UCSD-AML1 (cell line): ENCODE measurements at regions not wholly inside any gene's neighbourhood (a gene's known extent, or its start where the extent isn't known, plus 50 kb on each side); places are given as distances from the start of the nearest gene placed in this dataset.

Experiments
- DNase-seq: peaks from one replicate; lab custom pipeline; 2025; ENCODE audit not compliant: unreplicated experiment; lab: John Stamatoyannopoulos, UW

DNA sequence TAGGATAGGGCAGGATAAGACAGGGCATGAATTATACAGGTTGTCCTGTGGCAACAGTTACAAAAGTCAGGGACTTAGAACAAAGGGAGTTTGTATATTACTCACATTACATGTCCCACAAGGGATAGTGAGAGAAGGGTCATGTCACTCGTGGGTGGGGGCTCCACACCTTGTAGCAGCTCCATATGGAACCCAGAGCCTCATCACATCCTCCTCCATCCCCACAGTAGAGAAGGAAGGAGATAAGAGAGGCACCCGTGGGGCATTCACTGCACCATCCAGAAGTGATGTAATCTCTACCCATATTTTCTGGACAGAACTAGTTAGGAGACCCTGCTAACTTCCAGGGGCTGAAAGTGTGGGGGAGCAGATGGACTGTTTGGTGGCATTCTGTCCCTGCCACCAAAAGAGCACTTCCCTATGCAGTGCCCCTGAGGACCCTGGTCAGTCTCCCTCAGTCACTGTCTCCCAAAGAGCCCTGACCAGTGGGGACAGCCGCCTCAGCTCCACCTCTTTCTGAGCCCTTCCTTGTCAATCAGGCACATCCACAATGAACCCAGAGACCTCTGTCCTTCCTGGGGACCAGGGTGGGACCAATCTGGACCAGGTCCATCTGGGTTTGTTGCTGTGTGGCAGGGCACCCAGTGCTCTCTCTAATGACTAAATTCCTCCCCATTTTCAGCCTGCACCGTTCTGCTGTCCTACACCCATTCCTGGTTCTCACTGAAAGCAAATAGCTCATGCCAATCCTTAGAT lies 154.8 kb upstream of the ETV3 start:
- DNase-seq: no peak

DNA sequence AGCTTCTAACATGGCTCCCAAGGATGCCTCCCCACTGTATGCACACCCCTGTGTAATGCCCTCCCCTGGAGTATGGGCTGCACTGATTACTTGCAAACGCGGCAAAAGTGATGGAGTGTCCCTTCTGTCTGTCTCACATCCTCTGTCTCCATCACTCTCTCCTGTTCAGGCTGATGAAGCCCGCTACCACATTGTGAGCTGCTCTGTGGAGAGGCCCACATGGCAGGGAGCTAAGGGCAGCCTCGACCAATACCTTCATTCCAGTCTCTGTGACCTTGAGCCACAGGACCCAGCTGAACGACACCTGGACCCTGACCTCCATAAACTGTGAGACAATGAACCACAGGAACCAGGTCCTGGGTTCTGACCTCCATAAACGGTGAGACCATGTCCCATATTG lies 154.1 kb upstream of the ETV3 start:
- no peak for DNase-seq

DNA sequence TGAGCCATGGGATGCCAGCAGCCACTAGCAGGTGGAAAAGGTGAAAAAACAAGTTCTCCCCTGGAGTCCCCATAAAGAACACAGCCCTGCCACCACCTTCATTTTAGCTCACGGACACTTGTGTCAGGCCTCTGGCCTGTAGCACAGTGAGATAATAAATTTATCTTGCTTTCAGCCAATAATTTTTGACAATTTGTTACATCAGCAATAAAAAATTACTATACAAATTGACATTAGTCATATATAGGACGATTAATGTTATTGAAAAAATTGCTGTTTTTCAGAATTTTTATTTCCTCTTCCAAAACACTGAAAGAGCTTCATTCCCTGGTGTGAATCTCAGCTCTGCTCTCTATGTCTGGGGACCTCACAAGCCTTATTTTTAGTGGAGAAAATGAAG lies 152.9 kb upstream of the ETV3 start:
- no peak for DNase-seq

DNA sequence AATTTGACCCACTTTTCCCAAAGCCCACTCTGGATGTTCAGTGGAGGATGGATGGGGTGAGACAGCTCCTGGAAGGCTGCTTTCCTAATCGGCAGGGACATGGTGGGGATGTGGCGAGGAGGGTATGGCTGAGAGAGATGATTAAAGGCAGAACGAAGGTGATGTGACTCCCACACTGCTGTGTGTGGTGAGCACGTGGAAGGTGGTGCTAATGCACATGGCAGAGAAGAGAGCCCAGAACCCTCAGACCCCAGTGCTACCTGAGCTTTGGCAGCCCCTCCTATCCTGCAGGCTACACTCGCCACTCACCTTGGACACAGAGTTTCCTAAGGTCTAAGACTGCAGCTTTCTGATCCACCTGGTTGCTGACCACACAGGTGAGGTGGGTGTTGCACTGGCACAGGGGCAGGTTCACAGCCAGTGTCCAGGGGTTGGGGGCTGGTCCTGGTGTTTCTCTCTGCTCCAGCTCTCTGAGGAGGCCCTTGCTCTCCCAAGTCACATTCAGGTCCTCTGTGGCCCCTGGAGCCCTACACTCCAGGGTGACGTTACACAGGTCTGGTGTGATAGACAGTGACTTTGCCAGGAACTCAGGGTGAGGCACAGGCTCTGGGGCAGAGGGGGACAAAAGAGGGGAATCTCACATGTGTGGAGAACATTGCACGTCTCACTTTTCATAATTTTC lies 151.4 kb upstream of the ETV3 start:
- DNase-seq: no peak

DNA sequence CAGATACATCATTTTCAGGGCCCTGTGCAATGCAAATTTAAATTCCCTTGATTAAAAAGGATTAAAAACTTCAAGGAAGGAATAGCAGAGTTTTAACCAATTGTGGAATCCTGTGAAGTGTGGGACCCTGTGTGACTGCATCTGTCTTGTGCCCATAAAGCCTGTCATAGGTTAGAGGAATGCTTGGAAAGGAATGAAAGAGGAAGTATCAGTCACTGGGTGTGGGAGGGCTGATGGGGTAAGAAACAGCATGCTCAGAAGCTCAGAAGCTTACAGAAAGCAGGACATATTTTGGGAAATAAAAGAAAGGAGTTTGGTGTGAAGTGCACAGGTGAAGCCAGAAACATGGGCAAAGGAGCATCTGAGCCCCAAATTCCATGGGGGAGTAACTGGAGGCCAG lies 150.8 kb upstream of the ETV3 start:
- DNase-seq: no peak

DNA sequence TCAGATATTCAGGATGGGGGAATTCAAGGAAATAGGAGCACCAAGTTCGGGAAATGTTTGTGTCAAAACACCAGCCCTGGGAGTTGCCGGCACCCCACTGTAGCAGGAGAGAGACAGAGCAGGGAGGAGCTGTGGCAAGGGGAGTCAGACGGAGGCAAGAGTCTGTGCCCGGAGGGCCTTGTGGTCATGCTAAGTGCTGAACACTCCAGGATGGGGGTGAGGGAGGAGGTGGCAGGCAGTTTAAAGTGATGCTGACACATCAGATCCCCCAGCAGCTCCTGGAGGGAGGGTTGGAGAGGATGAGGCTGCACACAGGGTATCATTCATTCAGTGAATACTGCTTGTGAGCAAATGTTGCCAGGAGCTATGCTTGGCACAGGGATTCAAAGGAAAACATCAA lies 150.3 kb upstream of the ETV3 start:
- no peak for DNase-seq

DNA sequence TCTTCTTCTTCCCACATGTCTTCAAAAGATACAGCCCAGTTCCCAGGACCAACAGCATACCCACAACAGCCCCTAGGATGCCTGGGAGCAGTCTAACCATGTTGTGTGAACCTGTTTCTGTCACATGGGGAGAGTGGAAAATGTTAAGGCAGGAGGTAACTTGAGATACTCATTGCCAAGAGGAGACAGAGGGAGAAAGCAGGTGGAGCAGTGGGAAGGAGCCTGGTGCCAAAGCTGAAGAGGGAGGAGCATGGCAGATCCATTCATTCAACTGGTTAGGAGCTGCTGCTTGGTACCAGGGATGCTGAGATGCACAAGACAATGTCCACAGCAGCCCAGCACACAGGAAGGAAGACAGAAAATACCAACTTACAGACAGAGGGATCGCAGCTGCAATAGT lies 149.8 kb upstream of the ETV3 start:
- no peak for DNase-seq

DNA sequence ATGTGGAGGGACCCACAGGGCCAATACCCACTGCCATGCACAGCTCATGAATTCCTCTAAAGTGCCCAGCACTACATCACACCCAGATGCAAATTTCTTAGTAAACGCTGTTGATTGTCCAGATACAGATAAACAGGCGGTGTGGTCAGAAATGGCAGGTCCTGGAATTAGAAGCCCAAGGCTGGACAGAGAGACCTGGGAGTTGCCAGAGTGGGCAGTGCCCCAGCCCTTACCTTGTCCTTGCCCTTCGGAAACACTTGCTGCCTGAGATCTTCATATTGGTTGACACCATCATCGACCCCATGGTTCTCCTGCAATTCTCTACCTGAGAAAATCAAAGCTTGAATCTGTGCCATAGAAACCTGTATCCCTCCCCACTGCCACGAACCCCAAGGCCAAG lies 149.3 kb upstream of the ETV3 start:
- DNase-seq: no peak

DNA sequence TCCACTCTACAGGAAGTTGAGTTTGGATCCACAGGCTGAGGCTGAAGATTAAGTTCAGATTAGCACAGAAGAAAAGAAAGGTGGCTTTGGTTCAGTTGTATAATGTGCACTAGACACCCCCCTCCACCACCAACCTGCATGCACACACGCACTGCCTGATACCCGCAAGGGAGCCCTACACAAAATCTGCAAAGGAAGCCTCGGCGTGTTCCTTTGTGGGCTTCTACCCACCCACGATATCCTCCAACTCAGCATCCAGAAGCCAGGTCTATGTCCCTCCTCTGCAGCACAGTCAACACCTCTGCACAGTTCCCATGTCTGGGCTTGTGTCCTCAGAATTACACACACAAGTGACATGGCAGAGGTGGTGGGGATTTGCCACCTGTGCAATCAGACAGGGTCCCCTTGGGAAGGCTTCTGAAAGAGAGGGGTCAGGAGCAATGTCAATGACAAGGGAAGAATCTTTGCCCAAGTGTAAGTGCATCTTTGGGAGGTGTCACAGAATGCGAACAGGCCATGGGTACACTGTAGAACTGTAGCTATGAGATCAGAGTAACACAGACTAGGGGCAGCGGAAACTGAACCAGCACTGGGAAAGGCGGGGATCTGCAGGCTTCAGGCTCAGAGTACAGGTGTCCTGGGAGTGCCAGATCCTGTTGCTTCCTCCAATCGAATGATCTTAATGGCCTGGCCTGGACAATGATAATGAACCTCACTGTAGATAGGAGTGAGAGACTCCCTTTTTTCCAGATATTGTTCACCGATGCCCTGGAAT lies 148.6 kb upstream of the ETV3 start:
- DNase-seq: no peak

DNA sequence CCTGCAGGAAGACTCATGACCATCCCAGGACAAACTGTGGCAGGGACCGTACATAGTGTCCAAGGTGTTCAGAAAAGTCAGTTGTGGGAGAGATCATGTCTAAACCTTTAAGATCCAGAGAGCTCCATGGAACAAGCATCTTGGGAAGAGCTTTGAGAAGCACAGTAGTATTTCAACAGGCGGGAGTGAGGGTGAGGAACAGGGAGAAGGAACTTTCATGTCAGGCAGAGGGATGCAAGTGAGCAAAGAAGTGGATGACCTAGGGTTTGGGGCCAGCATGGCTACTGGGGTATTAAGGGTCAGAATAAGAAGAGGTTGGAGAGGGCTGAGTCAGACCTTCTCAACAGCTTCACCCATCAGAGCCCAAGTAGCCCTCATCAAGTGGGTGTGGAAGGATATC lies 147.9 kb upstream of the ETV3 start:
- no peak for DNase-seq

DNA sequence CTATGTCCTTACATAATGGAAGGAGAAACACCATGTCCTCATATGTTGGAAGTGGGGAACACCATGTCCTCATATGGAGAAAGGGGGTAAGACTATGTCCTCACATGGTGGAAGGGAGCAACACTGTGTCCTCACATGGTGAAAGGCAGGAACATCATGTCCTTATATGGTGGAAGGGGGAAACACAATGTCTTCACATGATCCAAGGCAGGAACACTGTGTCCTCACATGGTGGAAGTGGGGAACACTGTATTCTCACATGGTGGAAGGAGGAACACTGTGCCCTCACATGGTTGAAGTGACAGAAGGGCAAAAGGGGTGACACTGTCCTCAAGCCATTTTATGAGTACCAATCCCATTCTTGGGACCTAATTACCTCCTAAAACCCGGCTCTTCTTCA lies 146.3 kb upstream of the ETV3 start:
- no peak for DNase-seq

DNA sequence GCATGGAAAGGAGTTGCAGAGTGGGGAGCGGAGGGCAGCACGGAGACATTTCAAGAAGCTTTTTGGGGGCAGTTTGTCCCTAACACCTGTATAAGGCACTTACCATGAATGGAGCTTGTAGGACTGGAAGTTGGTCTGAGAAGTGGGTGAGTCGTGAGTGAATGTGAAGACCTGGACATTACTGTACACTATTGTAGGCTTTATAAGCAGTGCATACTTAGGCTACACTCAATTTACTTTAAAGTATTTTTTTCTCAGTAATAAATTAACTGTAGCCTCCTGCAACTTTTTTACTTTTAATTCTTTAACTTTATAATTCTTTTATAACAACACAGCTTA lies 141.6 kb upstream of the ETV3 start:
- no peak for DNase-seq

DNA sequence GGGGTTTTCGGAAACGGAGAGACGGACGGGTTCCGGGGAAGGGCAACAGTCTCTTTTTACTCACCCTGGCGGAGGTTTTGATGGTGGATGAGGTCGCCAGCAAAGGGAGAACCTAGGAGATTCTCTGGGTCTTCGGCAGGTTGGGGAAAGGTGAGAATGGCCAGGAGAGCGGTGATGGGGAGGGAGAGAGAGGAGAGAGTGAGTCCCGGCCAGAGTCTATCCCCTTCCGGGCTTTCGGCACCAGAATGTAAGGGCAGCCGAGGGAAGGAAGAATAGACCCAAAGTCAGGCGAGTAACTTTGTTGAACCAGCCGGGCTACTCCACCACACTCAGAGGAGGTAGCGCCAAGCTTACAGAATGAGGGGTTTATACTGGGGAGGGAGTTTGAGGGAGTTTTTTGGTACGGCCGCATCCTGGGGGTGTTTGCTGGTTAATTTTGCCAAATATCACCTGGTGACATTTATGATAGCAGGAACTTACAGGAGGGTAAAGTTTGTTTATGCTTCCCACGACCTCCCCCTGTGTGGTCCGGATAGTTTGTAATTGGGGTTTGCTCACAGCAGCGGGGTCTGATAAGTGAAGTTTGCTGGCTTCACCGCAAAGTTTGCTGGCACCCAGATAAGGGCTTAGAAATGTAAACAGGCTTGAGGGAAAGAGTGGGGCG lies 141.1 kb upstream of the ETV3 start:
- DNase-seq: no peak

DNA sequence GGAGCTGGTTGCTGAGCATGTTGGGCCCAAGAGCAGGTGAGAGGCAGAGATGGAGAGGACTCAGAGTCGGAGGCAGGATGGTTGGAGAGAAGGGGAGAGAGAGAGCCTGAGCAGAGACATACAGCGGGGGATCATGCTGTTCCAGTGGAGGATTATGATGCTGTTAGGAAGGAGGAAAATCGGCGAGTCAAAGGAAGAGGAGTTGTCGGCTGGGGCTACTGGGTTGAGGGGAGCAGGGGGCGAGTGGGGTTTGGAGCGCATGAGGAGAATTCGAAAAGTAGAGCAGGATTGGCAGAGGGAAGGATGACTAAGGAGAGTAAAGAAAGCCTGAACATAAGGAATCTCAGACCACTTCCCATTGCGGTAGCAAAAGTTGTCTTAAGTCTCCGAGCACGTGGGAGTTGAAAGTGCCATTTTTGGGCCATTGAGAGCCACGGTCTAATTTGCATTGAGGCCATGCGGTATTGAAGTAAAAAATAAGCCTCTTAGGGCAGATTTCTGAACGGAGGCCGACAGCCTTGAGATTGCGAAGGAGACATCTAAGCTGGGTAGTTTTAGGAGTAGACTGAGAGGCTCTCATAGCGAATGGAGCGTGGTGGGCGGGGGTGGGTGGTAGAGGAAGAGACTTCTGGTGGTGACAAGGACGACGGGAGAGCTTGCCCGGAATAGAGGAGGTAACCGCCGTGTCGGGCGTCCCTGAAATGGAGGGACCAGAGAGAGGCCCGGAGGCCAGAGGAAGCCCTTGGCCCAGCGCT lies 140.4 kb upstream of the ETV3 start:
- no peak for DNase-seq

DNA sequence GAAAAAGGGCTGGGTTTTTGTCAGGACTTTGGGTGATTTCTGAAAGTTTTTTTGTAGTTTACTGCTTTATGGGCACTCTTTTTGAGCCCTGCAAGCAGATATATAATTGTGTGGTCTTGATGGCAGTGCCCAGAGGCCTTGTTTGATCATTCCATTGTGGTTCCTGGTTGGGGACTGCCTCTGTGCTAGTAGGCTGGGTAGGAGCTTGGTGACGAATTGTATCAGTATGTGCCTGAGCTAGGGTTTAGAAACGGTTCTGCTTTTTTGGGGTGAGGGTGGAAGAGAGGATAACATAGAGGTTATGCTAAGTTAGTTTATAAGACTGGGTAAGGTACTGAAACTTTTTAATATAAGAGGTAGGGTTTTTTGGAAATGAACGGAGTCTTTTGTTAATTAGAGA lies 139.7 kb upstream of the ETV3 start:
- no peak for DNase-seq

DNA sequence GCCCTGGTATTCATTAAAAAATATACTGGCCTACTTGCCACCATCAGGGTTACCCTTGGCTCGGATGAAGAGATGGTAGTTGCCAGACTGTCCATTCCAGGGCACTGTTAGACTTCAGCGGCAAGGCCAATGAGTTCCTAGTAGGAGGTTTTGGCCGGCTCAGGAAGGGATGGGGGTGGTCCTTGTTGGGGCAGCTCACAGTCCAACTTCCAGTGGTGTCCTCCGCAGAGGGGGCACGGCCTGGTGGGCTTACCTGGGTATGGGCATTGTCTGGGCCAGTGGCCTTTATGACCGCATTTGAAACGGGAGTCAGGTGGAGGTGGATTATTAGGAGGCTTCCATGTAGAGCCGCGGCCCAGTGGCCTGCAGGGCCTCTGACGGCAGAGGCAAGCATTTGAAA lies 139.1 kb upstream of the ETV3 start:
- DNase-seq: no peak

DNA sequence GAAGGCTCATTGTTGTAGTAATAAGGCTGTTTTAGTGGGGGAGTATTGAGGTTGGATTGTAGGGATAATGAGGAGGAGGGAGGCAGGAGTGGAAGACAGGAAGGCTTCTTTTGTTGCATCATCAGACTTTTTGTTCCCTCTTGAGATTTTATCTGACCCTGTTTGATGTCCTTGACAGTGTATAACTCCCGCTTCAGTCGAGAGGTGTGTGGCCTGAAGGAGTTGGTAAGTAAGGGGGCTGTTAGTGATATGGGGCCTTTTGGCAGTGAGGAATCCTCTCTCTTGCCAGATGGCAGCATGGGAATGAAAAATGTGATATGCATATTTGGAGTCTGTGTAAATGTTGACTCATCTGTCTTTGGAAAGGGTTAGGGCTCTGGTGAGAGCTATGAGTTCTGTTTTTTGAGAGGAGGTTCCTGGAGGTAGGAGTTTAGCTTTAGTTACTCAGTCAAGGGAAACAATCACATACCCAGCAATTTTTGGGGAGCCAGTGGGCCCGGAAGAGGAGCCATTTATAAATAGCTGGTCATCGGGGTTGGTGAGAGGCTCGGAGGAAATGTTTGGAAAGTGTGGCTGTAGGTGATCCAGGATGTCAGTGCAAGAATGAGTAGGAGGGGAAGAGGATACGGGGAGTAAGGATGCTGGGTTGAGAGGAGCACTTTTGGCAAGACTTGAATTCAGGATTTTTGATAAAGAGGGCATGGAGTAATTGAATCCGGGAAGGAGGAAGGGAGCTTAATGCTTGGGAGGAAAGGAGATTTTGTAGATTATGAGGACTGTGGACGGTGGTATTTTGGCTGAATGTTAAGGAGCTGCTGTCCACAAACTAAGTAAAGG lies 136.7 kb upstream of the ETV3 start:
- no peak for DNase-seq

DNA sequence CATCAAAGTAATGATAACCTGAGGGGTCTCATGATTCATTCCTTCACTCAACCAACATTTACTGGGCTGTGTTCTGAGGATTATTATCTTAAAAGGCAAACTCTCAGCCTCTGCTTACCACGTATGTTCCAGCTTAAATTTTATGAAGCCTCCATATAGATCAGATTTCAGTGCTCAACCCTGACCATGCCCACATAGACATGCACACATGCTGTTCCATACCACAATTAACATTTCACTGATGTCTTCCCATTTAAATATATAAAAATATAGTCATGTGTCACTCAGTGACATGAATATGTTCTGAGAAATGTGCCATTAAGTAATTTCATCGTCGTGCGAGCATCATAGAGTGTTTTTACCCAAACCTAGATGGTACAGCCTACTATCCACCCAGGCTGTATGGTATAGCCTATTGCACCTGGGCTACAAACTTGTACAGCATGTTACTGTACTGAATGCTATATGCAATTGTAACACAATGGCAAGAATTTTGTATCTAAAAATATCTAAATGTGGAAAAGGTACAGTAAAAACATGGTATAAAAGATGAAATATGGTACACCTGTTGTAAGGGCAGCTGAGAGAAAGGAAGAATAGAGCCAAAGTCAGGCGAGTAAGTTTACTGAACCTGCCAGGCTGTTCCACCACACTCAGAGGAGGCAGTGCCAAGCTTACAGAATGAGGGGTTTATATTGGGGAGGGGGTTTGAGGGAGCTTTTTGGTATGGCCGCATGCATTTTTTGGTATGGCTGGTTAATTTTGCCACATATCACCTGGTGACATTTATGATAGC lies 134.7 kb upstream of the ETV3 start:
- DNase-seq: no peak

DNA sequence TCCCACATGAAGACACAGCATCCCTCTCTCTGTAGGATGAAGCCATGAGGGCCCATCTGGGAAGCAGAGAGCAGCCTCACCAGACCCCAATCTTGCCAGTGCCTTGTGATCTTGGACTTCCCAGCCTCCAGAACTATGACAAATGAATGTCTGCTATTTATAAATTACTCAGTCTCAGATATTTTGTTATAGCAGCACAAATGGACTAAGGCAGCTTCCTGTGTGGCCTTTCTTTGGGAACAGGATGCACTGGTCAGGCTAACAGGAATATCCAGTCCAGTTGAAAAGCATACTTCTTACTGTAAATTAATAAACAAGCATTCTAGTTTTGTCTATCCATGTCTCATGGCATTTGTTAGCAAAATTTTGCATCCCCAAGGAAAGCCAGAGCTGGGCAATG lies 134.1 kb upstream of the ETV3 start:
- DNase-seq: no peak
